Hippocampal formation (tissue), 2 donors: ENCODE measurements at regions not wholly inside any gene's neighbourhood (a gene's known extent, or its start where the extent isn't known, plus 50 kb on each side); places are given as distances from the start of the nearest gene placed in this dataset.

Source experiments
- DNase-seq, 2 donors: peaks; one replicate each; lab custom pipeline; 2025; lab: John Stamatoyannopoulos, UW

DNA sequence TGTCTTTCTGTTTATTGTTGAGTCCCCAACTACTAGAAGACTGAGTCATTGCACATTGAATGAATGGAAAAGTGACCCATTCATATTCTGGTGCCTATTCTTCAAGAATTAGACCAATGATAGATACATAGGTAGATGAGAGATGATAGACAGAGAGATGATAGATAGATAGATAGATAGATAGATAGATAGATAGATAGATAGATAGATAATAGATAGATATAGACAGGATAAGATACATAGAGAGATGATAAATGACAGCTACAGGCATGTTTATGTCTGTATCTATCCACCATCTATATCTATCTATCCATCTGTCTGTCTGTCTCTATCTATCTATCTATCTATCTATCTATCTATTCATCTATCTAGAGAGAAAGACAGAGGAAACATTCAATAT lies 170.3 kb upstream of the ARRDC4 start:
- no peak for DNase-seq

DNA sequence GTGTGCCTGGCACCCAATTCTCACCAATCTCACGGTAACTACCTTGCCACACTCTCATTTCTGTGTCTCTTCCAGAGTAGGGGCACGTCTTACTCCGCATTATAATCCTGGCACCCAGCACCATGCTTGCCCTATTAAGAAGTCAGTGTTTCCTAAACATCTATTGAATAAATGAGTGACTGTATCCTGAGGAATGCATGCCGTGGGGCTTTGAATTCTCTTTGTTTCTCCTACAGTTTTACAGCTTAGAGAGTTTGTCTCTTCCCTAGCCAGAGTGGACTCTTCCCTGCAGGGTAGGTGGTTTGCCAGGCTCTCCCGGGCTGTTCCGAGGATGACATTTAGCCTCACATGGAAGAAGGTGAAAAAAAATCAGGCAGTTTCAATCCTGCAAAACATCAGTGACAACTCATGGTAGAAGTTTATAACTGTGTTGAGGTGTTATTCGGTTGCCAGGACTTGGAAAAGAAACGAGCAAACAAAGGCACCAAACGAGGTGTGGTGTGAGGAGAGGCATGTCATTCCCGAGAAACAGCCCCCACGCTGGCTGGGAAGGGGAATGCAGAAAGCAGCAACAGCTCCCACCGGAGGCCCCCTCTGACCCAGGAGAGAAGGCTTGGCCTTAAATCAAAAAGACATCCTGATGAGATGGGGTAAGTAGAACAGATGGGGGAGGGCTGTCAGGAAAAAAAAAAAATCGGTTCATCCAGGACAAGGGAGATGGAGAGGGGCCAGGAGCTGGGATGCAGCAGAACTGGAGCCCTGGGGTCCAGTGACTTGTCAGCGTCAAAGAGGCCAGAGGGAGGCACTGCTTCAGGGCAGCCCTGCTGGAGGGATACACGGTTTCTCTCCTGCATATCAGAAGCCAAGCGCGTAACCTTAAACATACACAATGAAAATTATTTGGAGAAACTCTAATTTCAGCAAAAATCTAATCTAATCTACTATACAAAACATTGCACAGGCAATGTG lies 168.4 kb upstream of the ARRDC4 start:
- DNase-seq = no peak

DNA sequence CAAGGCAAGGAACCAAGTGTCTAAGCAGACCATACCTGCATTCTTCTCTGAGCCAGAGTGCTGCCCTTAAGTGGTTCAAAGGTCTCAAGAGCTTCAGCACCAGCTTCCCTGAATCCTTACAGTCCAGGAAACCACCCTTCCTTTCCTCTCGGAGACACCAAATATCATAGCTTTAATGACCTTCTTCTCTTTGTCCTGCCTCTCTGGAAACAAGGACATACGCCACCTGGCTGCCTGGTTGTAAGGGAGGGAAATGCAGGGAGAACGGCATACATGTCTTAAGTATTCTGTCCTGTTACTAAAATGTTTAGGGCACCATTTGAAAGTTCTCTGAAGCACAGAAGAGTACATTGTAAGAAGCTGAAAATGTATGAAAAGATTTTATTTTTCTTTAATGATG lies 155.6 kb upstream of the ARRDC4 start:
- DNase-seq = no peak

DNA sequence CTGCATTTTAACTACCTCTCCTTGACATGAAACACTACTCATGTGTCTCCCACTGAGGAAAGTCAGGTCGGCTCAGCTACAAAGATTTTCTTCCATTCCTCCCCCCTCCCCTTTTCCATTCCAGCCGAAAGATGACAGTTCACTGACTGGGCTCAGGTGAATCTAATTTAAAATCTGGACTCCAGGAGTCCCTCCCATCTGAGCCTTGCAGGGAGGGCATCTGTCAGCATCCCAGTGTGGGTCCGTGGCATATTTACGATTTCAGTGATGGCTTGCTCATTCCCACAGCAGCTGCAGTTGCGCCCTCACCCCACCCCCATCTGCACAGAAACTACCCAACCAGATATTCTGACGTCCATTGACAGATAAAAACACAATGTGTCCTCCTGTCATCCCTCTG lies 153.7 kb upstream of the ARRDC4 start:
- DNase-seq = no peak

DNA sequence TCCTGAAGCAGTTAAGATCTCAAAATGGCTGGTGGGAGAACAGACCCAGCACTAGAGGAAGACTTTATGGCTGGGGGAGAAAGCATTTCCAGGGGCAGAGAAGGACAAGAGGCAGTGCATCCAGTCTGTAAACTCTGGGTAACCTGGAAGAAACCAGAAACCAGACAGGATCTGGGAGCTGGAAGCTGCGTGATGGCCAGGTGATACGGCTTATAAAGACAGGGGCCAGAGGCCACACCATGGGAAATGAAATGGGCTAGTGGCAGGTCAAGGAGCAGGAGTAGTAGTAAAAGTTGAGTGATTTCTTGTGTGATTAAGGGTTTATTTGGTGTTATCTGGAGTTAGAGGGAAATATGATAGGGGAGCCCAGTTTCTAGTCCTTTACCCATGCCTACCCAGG lies 144.7 kb upstream of the ARRDC4 start:
- DNase-seq = no peak

DNA sequence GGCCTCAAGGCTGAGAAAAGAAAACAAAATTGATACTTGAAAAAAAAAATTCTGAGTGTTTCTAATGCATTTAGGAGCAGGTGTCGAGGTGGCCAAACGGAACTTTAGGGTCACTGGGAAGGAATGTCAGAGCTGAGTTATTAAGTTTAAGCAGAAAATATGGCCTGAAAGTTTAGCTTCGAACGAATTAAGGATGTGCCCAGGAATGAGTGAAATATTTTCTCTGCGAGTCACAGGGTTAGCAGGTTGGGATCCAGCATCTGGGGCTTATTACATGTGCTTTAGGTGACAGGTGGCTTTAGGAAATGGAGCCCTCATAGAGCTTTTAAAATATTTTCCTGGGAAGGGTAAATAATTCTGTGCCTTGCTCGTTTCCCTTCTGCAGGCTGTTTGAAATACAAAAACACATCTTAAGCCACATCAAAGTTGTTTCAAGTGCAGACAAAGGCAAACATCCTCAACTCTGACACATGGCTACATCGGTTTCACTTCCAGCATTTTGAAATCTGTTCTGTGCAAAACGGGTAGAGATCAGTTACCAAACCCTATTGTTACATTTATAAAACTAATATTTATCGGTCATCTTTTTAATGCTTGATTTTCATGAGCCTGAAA lies 143.1 kb upstream of the ARRDC4 start:
- DNase-seq = no peak

DNA sequence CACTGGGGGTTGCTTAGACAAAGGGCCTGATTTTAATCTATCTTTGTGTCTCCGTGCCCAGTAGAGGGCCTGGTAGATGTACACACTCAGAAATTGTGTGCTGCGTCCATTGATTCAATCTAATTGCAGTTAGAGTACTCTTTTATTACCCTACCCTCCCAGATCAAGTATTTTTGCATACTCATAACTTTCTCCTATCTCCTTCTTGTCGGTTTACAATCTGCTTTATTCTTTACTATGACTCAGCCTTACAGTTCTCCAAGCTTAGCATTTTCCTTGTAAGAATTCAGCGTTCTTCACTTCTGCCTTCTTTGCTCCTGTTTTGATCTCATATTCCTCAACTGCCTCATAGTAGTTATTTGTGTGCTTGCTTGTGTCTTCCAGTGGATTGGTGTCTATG lies 124.5 kb upstream of the ARRDC4 start:
- DNase-seq = no peak

DNA sequence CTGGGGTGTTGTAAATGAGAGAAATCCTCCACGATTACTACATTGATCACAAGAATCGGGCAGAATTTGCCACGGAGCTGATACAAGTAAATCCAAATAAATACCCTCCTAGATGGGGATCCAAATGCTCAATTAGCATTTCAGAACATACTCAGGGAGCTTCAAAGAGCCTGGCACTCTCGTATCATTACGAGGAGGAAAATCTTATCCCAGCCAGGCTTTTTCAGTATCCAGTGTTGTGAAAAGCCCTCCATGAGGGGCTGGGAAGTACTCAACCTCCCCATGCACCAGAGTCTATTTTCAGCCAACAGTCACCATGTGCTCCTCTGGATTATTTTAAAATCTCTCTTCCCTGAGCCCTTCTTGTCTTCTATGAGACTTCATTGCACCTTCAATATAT lies 122.6 kb upstream of the ARRDC4 start:
- no peak for DNase-seq

DNA sequence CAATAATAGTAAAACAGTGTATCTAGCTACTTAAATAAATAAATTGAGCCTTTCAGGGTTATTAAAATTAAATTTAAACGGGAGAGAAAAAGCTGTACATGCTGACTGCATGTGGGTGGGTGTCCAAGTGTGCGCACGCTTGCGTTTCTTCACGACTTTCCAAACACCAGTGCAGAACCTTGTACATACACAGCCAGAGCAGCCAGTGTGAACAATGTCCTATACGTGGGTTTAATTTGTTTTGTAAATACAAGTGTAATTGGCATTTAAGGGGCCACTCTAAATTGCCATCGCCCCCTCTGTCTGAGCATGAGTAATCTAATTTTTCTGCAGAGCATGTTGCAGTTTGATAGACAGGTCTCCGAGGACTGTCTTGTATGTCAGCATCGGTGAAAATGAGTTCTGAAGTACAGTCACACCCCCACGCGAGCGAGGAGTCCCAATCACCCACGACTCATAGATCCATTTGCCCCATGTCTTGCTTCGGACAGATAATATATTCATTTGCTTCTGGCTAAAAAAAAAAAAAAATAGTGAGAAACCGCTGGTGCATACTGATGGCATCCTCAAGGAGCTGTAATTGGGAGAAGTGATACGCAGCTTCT lies 121.8 kb upstream of the ARRDC4 start:
- DNase-seq = no peak

DNA sequence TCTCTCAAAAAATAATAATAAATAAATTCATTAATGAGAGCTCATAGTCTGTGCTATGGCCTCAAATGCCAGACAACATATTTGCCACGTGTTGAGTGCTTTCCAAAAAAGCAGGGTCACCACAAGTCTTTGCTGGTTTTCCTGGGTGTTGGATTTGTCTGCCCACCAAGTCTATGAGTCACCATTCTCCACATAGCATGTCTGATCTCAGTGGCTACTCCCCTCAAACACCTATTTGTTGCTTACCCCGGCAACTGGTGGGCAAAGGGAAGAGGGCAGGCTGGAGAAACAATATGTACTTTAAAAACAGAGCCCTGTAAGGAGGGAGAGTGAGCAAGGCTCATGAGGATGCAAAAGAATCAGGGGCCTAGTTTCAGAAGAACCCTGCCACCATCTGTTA lies 120.0 kb upstream of the ARRDC4 start:
- no peak for DNase-seq

DNA sequence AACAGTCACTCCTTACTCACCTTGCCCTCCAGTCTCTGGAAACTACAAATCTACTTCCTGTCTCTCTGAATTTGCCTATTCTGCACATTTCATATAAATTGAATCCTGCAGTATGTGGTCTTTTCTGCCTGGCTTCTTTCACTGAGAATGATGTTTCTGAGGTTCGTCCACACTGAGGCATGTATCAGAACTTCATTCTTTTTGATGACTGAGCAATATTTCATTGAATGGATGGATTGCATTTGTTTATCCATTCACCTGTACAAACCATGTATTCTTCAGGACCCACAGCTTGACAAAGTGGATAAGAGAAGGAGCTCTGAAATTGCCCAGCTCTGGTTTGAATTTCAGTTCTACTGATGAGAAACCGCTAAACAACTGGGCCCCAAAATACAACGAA lies 118.9 kb upstream of the ARRDC4 start:
- no peak for DNase-seq

DNA sequence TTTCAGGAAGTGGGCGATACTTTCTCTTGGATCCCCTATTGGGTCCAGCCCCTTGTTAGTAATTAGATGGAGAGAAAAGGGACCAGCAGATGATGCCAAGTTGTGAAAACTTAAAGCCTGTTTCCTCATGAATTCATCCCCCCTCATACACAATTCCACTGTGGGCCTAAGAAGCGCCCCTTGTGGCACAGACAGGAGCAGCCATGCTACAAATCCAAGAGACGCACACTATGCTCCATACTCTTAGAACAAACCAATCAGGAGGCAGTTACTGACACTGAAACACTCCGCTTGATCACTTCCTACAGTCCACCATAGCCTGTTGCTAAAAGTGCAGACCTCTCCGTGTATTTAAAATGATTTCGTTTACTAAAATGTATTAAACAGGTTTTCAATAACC lies 111.3 kb upstream of the ARRDC4 start:
- DNase-seq = no peak

DNA sequence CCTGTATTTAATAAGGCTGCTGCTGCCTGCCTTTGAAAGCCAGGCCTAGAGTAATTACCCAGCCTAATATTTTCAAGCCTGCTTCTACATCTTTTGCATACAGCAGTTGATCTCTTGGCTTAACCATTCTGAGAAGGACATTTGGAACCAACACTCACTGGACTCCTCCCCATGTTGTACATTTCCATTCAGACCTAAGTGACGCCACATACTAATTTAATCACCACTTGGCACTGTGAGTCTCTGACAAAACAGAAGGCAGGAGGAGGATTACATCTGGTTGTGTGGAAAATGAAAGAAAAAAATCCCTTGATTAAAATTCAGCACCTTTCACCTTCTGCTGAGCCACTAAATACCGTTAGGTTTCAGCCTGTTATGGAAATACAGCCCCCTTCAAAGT lies 102.2 kb upstream of the ARRDC4 start:
- DNase-seq = no peak

DNA sequence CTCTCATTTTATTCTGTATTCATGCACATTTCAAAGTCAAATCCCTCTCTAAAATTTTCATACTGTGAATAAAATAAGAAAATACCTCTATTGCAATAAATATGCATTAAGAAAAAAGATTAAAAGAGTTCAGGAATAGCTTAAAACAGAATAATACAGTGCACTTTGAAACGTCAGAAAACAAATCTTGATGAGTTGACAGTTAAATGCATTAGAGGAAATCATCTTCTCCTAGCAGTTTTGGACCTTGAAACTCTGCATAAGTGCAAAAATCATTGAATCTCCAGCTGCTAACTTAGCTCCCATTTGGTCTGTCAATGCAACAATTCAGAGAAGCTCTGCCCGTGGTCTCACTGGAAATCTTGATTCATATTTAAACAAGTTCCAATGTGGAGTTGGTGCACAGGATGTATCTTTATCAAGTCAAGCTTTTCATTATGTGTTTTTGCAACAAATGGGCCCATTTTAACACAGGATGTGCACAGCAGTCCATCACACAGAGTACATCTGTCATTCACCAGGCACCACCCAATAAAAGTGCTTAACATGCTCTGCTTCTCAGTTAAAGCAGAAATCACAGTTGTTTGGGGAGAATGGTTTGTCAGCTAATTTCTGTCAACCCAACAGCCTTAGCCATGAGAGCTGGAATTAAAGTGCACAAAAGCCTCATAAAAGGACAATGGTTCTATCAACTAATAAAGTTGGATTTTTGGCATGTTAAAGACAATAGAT lies 98.8 kb upstream of the ARRDC4 start:
- DNase-seq = no peak

DNA sequence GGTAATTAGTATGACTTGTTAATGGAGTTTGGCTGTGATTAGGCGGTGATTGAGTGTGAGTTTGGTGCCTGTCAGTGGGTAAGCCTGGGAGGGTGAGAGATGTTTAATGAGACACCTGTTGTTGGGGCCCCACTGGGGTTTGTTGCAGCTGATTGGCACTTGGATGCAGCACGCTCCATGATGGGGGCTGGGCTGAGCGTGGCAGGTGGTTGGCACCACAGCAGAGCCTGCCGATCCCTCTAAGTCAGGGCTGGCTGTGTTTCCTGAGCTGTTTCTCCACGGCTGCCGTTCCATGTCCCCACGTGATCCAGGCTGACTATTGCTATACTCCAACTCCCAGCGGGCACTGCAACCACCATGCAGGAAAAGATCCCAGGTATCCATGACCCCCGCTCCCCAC lies 93.5 kb upstream of the ARRDC4 start:
- DNase-seq = no peak

DNA sequence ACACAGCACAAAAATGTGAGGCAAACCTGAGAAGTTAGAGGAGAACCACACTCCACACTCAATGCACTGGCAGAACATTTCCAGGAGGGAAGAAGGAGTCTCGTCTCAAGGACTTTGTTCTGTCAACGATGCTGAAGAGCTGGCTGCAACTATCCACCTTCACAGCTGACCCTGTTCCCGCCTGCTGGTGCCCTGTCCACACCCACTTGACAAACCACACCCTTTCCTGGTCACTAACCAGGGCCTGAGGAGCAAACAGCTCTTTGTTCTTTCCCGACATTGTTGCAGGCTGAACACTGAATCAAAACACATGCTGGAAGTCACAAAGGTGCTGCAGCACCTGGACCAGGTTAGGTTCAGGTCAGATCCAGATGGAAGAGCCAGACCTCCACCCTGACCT lies 92.6 kb upstream of the ARRDC4 start:
- no peak for DNase-seq

DNA sequence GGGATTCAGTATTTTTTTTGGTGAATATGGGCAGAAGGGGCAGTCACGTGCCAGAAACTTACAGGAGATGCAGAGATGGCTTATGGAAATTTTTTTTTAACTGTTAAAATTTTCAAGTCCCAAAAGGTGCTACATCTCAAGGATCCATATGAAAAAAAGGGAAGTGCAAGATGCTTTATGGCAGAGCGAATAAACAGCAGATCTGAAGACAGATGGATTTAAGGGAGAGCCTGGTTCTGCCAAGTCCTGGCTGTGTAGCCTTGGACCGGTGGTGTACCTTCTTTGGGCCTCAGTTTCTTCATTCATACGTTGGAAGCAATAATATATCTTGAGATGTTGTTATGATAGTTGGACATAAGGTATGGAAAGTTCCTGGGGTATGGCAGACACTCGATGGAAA lies 91.5 kb upstream of the ARRDC4 start:
- no peak for DNase-seq

DNA sequence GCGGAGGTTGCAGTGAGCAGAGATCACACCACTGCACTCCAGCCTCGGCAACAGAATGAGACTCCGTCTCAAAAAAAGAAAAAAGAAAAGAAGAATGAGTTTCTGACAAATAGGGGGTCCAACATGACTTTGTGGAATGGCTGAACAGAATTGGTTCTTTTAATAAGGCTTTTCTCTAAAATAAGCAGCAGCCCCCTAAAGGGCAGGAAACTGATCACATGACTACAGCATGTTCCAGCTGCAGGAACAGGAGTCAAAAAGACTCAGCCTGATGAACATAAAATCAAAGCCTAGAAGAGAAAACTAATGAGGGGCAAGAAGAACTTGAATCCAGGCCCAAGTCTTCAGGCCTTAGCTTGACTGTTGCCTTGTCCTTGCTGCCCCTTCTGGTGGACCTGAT lies 89.7 kb upstream of the ARRDC4 start:
- DNase-seq = no peak

DNA sequence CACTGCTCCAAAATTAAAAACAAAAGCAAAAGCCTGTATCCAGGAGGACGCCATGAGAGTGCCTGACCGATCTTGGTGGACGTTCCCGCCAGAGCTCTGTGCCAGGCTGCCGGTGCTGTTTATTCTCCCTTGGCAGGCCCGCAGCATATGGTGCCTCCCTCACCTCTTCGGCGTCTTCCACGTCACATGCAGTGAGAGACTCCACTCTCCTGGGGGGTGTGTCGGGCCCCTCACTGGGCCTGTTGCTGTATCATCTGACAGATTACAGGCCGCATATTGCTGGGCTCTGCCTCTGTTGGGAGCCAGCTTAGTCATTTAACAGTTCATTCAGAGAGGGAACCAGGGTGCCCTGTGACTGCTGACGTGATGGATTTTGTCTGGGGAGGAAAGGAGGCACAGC lies 86.4 kb upstream of the ARRDC4 start:
- DNase-seq = no peak

DNA sequence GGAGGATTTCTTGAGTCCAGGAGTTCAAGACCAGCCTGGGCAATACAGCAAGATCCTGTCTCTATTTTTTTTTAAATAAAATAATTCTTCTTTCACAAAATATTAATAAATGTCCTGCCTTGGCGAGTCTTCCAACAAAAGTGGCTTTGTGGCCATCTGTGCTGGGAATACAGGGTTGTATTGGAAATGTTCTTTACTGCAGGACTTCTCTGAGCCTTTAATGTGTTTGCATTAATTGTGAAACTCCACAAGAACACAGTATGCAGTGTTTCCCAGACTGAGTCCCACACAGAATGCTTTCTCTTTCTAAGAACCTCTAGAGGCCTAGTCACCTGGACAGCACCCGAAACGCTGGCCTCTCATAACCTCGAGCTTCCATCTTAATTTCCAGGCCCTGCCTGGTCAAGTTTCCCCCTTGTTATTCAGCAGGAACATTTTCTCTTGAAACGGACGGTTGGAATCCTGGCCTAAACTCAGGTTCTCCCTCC lies 85.4 kb upstream of the ARRDC4 start:
- no peak for DNase-seq

DNA sequence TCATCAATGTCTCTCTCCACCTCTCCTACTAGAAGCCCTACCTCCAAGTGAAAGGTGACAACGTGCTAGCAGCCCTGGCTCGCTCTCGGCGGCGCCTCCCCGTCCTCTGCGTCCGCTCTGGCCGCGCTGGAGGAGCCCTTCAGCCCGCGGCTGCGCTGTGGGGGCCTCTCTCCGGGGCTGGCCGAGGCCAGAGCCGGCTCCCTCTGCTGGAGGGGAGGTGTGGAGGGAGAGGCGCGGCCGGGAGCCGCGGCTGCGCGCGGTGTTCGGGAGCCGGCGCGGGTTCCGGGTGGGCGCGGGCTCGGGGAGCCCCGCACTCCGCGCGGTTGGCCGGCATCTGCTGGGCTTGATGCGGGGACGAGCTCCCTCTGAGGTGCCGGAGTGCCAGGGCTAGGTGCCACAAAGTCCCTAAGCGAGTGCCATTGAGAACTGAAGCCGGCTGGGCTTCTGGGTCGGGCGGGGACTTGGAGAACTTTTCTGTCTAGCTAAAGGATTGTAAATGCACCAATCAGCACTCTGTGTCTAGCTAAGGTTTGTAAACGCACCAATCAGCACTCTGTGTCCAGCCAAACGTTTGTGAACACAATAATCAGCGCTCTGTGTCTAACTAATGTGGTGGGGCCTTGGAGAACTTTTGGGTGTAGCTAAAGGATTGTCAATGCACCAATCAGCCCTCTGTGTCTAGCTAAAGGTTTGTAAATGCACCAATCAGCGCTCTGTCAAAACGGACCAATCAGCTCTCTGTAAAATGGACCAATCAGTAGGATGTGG lies 84.8 kb upstream of the ARRDC4 start:
- DNase-seq = no peak

DNA sequence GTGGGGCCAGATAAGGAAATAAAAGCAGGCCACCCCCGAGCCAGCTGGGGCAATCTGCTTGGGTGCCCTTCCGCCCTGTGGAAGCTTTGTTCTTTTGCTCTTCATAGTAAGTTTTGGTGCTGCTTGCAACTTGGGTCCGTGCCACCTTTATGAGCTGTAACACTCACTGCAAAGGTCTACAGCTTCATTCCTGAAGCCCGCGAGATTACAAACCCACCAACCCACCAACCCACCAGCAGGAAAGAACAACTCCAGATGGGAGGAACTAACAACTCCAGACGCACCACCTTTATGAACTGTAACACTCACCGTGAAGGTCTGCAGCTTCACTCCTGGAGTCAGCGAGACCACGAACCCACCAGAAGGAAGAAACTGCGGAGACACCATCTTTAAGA lies 84.2 kb upstream of the ARRDC4 start:
- no peak for DNase-seq
